Stimulated activated CD4-positive, alpha-beta T cell treated with anti-CD3 and anti-CD28 coated beads, Interleukin-12 subunit alpha, Interleukin-12 subunit beta, amount 100 ng/mL, for 48 hours (primary cell): ENCODE measurements at regions not wholly inside any gene's neighbourhood (a gene's known extent, or its start where the extent isn't known, plus 50 kb on each side); places are given as distances from the start of the nearest gene placed in this dataset.

Source experiments
- DNase-seq, 3 donors: peaks; one replicate each; pipeline ENCODE4 v3.0.0-alpha.2; 2020; ENCODE audit warnings: low read depth in 2 of 3, low spot score in 1 of 3

DNA sequence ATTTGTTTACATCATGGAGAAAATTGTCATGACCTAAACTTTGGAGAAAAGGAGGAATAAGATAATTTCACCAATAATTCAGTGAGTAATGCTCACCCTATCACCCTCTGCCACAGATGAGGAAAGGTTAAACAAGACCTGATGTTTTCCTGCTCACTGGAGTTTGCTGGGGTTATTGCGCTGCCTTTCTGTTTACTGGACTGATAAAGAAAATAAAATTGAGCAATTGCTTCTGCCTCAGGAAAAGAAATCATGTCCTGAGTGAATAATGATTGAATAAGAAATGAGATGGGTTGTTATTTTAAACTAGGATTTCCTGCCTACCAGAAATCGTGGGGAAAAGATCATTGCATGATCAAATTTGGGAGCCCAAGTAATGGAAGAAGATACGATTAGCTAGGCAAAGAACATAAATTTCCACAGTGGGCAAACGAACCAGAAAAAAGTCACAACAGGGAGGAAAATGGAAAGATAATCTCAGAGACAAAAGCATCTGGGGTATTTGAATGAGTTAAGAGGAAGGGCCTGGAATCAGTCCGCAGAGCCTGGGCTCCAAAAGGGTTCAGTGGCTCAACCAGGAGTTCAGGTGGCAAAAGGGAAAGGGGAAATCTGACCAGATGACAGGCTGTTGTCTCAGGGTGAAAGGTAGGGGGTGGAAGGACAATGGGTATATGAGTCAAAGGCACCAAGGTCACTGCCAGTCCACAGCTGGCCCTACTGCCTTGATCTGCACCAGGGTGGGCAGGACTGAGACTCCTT, 146.8 kb downstream of the FAM43A start:
- DNase-seq, result no peak

- DNase-seq, result no peak
These were observed 147.6 kb downstream of the FAM43A start for GRCh38 chr3:194833114-194833910.

- no peak for DNase-seq
These were observed 151.0 kb downstream of the FAM43A start for GRCh38 chr3:194836661-194837060.

GRCh38 chr3:194837457-194838127, 151.9 kb downstream of the FAM43A start:
- no peak for DNase-seq

GRCh38 chr3:194838236-194838635, 152.6 kb downstream of the FAM43A start:
- no peak for DNase-seq

GRCh38 chr3:194840661-194841514, 155.2 kb downstream of the FAM43A start:
- no peak for DNase-seq

- DNase-seq, result no peak
These were observed 155.8 kb downstream of the FAM43A start for GRCh38 chr3:194841515-194841841.

- no peak for DNase-seq
These were observed 157.9 kb downstream of the FAM43A start for GRCh38 chr3:194843556-194843955.

GRCh38 chr3:194844046-194844445, 158.4 kb downstream of the FAM43A start:
- no peak for DNase-seq

DNA sequence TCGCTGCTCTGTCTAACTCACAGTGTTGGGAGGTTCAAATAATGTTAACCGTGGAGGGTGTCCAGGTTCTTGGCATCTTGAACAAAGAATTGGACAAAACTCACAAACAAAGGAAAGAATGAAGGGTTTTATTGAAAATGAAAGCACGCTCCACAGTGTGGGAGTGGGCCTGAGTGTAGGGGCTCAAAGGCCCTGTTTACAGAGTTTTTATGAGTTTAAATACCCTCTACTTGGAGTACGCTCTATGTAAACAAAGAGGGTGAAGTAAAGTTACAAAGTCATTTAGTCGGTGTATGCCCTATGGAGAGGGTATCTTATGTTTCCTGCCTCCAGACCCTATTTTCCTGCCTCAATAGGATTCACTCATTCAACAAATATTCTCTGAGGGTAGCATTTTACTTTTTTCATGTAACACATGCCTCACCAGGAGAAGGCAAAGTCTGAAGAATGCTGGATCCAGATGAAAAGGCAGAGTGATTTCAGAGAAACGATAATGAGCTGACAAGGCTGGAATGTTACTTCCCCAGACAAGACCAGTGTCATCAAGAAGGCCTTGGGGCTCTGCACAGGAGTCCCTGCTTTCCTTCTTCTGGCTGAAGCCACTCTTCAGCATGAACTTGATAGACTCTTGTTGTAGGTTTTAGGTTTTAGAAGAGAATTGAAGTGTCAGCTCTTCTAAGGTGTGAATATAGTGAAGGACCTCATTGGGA, 163.6 kb downstream of the FAM43A start:
- DNase-seq, result no peak

DNA sequence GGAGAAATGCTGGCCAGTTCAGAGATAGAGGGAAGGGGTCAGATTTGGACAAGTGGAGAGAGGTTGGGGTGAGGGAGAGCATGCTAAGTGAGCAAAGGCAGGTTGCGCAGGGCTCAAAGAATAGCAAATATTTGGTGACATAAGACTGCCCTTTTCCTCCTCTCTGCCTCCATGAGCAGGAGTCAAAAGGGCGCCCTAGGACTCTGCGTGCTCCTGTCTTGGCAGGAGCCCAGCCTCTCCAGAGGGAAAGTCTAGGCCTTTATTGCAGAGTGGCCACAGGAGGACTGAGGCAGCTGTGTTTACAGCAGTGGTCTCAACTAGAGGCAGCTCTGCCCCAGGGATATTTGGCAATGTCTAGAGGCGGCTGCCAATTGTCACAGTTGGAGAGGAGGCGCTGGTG, 165.6 kb downstream of the FAM43A start:
- DNase-seq, result no peak

DNA sequence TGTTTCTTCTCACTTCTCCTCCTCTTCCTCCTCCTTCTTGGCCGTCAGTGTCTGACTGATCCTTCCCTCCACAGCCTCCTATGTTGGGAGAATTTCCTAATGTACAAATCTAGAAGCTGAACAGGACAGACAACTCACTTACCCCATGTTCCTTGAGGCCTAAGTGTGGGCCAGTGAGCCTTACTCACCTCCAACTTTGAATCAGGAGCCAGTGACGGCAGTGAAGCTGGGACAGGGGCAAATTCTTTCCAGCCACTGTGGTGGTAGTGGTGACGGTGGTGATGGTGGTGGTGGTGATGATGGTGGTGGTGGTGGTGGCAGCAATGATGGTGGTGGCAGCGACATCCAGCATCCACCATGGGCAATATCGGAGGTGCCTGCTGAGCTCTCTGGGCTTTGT, 166.3 kb downstream of the FAM43A start:
- DNase-seq, result no peak

- DNase-seq, result no peak
These were observed 166.7 kb downstream of the FAM43A start for GRCh38 chr3:194852345-194852744.

- DNase-seq, result no peak
These were observed 167.3 kb downstream of the FAM43A start for GRCh38 chr3:194852831-194853508.

DNA sequence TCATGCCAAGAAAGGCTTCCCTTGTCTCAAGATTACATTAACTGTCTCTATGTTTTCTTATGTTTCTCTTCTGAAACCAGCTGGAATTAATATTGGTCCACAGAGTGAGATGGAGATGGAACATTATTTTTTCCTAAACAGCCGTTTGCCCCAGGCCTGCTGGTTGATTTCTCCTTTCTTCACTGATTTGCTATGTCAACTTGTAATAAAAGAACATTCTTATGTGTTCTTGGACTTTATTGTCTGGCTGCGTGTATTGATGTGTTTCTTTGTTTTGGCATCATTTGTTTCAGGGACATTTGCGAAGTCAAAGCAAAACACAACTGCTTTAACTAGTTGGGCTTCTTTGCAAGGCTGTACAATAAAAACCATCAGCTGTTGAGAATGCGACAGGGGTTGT, 168.5 kb downstream of the FAM43A start:
- no peak for DNase-seq

DNA sequence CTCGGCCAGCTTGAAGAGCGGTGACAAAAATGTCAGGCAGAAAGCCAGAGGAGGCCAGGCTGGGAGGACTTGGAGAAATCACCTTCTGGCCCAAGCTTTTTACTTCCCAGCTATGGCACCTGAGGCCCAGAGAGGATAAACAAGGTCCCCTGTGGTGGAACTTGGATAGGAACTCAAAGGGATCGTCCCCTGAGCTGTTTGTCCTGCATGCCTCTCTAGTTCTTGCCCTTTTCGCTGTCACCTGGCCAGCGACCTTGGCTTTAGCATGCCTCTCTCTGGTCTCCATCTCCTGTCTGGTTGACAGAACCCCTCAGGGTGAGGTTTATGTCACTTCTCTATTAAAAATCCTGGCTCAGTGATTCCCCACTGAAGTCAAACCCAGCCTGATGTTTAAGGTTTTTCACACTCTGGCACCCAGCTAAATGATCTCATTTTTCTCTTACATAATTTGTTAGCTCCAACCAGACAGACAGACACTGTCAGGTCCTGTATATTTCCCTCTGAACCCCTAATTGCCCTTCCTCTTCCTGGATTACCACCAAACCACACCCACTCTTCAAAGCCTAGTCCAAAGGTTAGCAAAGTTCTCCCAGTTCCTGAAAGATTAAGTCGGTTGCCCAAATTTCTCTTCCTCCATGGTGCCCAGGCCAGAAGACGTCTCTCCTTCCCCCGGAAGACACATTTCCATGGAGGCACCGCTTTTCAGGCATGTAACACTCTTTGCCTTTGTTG, 169.1 kb downstream of the FAM43A start:
- no peak for DNase-seq

DNA sequence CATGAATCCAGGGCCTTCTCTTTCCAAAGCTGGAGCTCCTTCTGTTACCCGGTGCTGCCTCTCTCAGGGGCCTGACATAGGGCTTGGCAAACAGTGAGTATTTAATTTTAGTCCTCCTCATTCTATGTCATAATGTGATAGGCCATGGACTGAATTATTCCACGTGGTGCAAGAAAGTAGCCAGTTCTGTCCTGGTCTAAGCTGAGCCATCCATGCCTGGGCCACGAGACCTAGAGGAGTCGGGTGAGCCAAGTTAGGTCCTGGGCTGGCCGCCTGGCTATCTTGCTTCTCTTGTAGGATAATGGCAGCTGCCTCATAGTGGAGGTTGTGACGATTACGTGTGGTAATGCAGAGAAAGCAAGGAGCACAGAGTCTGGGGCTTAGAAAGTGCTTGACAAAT, 170.6 kb downstream of the FAM43A start:
- no peak for DNase-seq

GRCh38 chr3:194857469-194858113, 171.9 kb downstream of the FAM43A start:
- DNase-seq, result no peak

- DNase-seq, result no peak
These were observed 172.7 kb downstream of the FAM43A start for GRCh38 chr3:194858382-194858781.
